Fibroblast of lung (primary cell): ENCODE measurements at regions not wholly inside any gene's neighbourhood (a gene's known extent, or its start where the extent isn't known, plus 50 kb on each side); places are given as distances from the start of the nearest gene placed in this dataset.
"Not testable (repeated sequence)": the region's sequence is repeated elsewhere in the genome, so short reads cannot be mapped to it uniquely, and the experiment has no call there.

ENCODE experiments used
- DNase-seq, 2 donors: peaks; one replicate each; pipeline versions ENCODE4 v3.0.0 to v3.0.0-alpha.2; 2010; ENCODE audit warnings: low read depth in 2 of 2
- H2AFZ ChIP-seq: 2 replicates; pipeline ENCODE4 v1.5.1; 2012; ENCODE audit warnings: low read length, control low read depth, inconsistent platforms
- H3K27ac ChIP-seq: 2 replicates; pipeline ENCODE4 v1.5.1; 2011; ENCODE audit warnings: low read length, control low read depth; ENCODE audit not compliant: insufficient read depth
- H3K27me3 ChIP-seq: 2 replicates; pipeline ENCODE4 v1.5.1; 2011; ENCODE audit warnings: mild to moderate bottlenecking, low read length; ENCODE audit not compliant: control insufficient read depth, insufficient read depth
- H3K36me3 ChIP-seq: 2 replicates; pipeline ENCODE4 v1.5.1; 2011; ENCODE audit warnings: low read length; ENCODE audit not compliant: control insufficient read depth, insufficient read depth
- H3K4me1 ChIP-seq: 2 replicates; pipeline ENCODE4 v1.5.1; 2011; ENCODE audit warnings: low read length; ENCODE audit not compliant: control insufficient read depth, insufficient read depth; ENCODE audit errors: extremely low read depth
- H3K4me2 ChIP-seq: 2 replicates; pipeline ENCODE4 v1.5.1; 2011; ENCODE audit warnings: low read length, control low read depth; ENCODE audit not compliant: insufficient read depth; ENCODE audit errors: extremely low read depth
- H3K4me3 ChIP-seq, 4 experiments: fragments of 200-600 bp in 1 of 4; sonication (generic) in 1 of 4; replicated peaks in 1 of 4; 2 replicates each; pipeline ENCODE4 v1.5.1; 2011 to 2016; ENCODE audit warnings: low read length in 4 of 4, low read depth in 3 of 4, mild to moderate bottlenecking in 3 of 4, control low read depth in 2 of 4, inconsistent platforms in 1 of 4, mixed read lengths in 1 of 4; ENCODE audit not compliant: insufficient read depth in 1 of 4; ENCODE audit errors: control extremely low read depth in 1 of 4
- H3K79me2 ChIP-seq: 2 replicates; pipeline ENCODE4 v1.5.1; 2012; ENCODE audit warnings: mild to moderate bottlenecking, low read length, inconsistent platforms; ENCODE audit not compliant: control insufficient read depth, insufficient read depth
- H3K9ac ChIP-seq: 2 replicates; pipeline ENCODE4 v1.5.1; 2011; ENCODE audit warnings: mild to moderate bottlenecking, low read length, control low read depth; ENCODE audit not compliant: insufficient read depth
- H3K9me3 ChIP-seq: 2 replicates; pipeline ENCODE4 v1.5.1; 2012; ENCODE audit warnings: low read depth, low read length; ENCODE audit not compliant: control insufficient read depth, insufficient read depth
- H4K20me1 ChIP-seq: 2 replicates; pipeline ENCODE4 v1.5.1; 2011; ENCODE audit warnings: low read length; ENCODE audit not compliant: control insufficient read depth, insufficient read depth; ENCODE audit errors: extremely low read depth
- CTCF ChIP-seq, 2 donors: IDR thresholded peaks in 1 of 2; conservative IDR thresholded peaks in 1 of 2; 1 replicate in 1 of 2; 2 replicates in 1 of 2; pipeline ENCODE4 v1.5.1; 2011 to 2012; ENCODE audit warnings: low read length in 2 of 2, control low read depth in 1 of 2, inconsistent platforms in 1 of 2, low read depth in 1 of 2, mild to moderate bottlenecking in 1 of 2
- EZH2 ChIP-seq: IDR thresholded peaks from 2 replicates; pipeline ENCODE4 v1.5.1; 2012; ENCODE audit warnings: low read length, control low read depth, mild to moderate bottlenecking; ENCODE audit errors: missing control alignments

GRCh38 chr2:173524256-173524955, 169.7 kb downstream of the CDCA7 start:
- Histone ChIP-seq H3K4me2 (no peak overlapping the region), H4K20me1 (no peaks in the 10 kb centered on the region), H3K27me3 (peaks cover 4% of the 10 kb centered on the region), H3K9me3 (no peaks in the 10 kb centered on the region), H3K36me3 (no peaks in the 10 kb centered on the region), H3K9ac (no peak overlapping the region), H2AFZ (no peak overlapping the region), H3K79me2 (no peaks in the 10 kb centered on the region), H3K4me3 (no peak overlapping the region), H3K4me1 (no peaks in the 10 kb centered on the region), H3K27ac (no peak overlapping the region)
- TF ChIP-seq EZH2 (no peak), CTCF (conservative IDR thresholded peaks at IDR 0.05 in 1 of 2, IDR thresholded peaks at IDR 0.05 in 1 of 2; ENCODE audit: low read depth in 1 of 2, low read length in 2 of 2) (no peak)
- no peak for DNase-seq

GRCh38 chr2:173532732-173533531, 178.3 kb downstream of the CDCA7 start:
- not testable (repeated sequence) for DNase-seq, H3K4me2 ChIP-seq

GRCh38 chr2:173537694-173538093, 183.0 kb downstream of the CDCA7 start:
- no peak overlapping the region for H3K4me2 ChIP-seq
- H3K27me3 ChIP-seq = peaks cover 3% of the 10 kb centered on the region
- H3K4me3 ChIP-seq = no peak overlapping the region
- no peaks in the 10 kb centered on the region for H4K20me1 ChIP-seq
- no peaks in the 10 kb centered on the region for H3K79me2 ChIP-seq
- H3K36me3 ChIP-seq = no peaks in the 10 kb centered on the region
- no peaks in the 10 kb centered on the region for H3K9me3 ChIP-seq
- no peak overlapping the region for H2AFZ ChIP-seq
- H3K27ac ChIP-seq = no peak overlapping the region
- H3K9ac ChIP-seq = no peak overlapping the region
- DNase-seq = no peak
- H3K4me1 ChIP-seq = no peaks in the 10 kb centered on the region
- TF ChIP-seq EZH2 = no peak
- no peak for TF ChIP-seq CTCF (conservative IDR thresholded peaks at IDR 0.05 in 1 of 2, IDR thresholded peaks at IDR 0.05 in 1 of 2; ENCODE audit: low read depth in 1 of 2, low read length in 2 of 2)

More at GRCh38 chr2:173532732-173533531, 178.3 kb downstream of the CDCA7 start:
- H3K4me1 ChIP-seq, H2AFZ ChIP-seq, H4K20me1 ChIP-seq, H3K36me3 ChIP-seq, H3K4me3 ChIP-seq, H3K27ac ChIP-seq, H3K9me3 ChIP-seq, H3K27me3 ChIP-seq, H3K79me2 ChIP-seq, H3K9ac ChIP-seq: not testable (repeated sequence)
